Mesenchymal stem cell (in vitro differentiated cells and primary cell): ENCODE measurements at regions not wholly inside any gene's neighbourhood (a gene's known extent, or its start where the extent isn't known, plus 50 kb on each side); places are given as distances from the start of the nearest gene placed in this dataset.

ENCODE experiments used
- DNase-seq: peaks from one replicate; pipeline ENCODE4 v3.0.0-alpha.2; 2013
- H2AFZ ChIP-seq: one replicate; pipeline ENCODE4 v1.6.1; 2013; ENCODE audit warnings: low read depth, mild to moderate bottlenecking, control low read depth, inconsistent platforms, low read length, moderate library complexity
- H2AK5ac ChIP-seq: 2 replicates; pipeline ENCODE4 v1.6.1; 2013; ENCODE audit warnings: low read length, moderate library complexity, mild to moderate bottlenecking, inconsistent platforms; ENCODE audit not compliant: severe bottlenecking
- H2BK120ac ChIP-seq: one replicate; pipeline ENCODE4 v1.6.1; 2013; ENCODE audit warnings: low read depth, mild to moderate bottlenecking, inconsistent platforms, low read length, moderate library complexity
- H2BK12ac ChIP-seq, 2 experiments: one replicate each; pipeline ENCODE4 v1.6.1; 2013; ENCODE audit warnings: inconsistent platforms in 2 of 2, low read length in 2 of 2, mild to moderate bottlenecking in 2 of 2, moderate library complexity in 2 of 2, control low read depth in 1 of 2
- H2BK15ac ChIP-seq: one replicate; pipeline ENCODE4 v1.6.1; 2013; ENCODE audit warnings: mild to moderate bottlenecking, low read depth, inconsistent platforms; ENCODE audit not compliant: poor library complexity, severe bottlenecking
- H2BK5ac ChIP-seq: 2 replicates; pipeline ENCODE4 v1.6.1; 2013; ENCODE audit warnings: low read depth, mild to moderate bottlenecking, low read length, control low read depth, inconsistent platforms; ENCODE audit not compliant: poor library complexity, severe bottlenecking
- H3K14ac ChIP-seq, 2 experiments: one replicate each; pipeline ENCODE4 v1.6.1; 2013; ENCODE audit warnings: inconsistent platforms in 2 of 2, low read length in 2 of 2, control low read depth in 1 of 2, mild to moderate bottlenecking in 1 of 2, moderate library complexity in 1 of 2
- H3K18ac ChIP-seq, 2 experiments: one replicate each; pipeline ENCODE4 v1.6.1; 2013; ENCODE audit warnings: inconsistent platforms in 2 of 2, low read length in 2 of 2, control low read depth in 1 of 2, low read depth in 1 of 2, mild to moderate bottlenecking in 1 of 2
- H3K23ac ChIP-seq, 2 experiments: one replicate each; pipeline ENCODE4 v1.6.1; 2013; ENCODE audit warnings: inconsistent platforms in 2 of 2, low read length in 2 of 2, mild to moderate bottlenecking in 2 of 2, moderate library complexity in 2 of 2, control low read depth in 1 of 2
- H3K27ac ChIP-seq: 2 replicates; pipeline ENCODE4 v1.5.1; 2013; ENCODE audit warnings: mild to moderate bottlenecking, moderate library complexity, low read length, control low read depth, inconsistent platforms; ENCODE audit not compliant: poor library complexity, severe bottlenecking
- H3K27me3 ChIP-seq, 2 experiments: 2 replicates each; pipeline versions ENCODE4 v1.6.1 to v1.7.0; 2013; ENCODE audit warnings: low read length in 2 of 2, mild to moderate bottlenecking in 2 of 2, moderate library complexity in 2 of 2, control low read depth in 1 of 2, inconsistent platforms in 1 of 2; ENCODE audit not compliant: control insufficient read depth in 1 of 2, insufficient read depth in 1 of 2
- H3K36me3 ChIP-seq, 2 experiments: 2 replicates each; pipeline versions ENCODE4 v1.6.1 to v1.7.0; 2013; ENCODE audit warnings: low read length in 2 of 2, control low read depth in 1 of 2, inconsistent platforms in 1 of 2, low read depth in 1 of 2, mild to moderate bottlenecking in 1 of 2; ENCODE audit not compliant: insufficient read depth in 2 of 2, control insufficient read depth in 1 of 2
- H3K4ac ChIP-seq, 2 experiments: one replicate each; pipeline ENCODE4 v1.6.1; 2013; ENCODE audit warnings: inconsistent platforms in 2 of 2, low read length in 2 of 2, mild to moderate bottlenecking in 2 of 2, moderate library complexity in 2 of 2, control low read depth in 1 of 2, low read depth in 1 of 2
- H3K4me1 ChIP-seq: 2 replicates; pipeline ENCODE4 v1.6.1; 2013; ENCODE audit warnings: low read depth, low read length, control low read depth; ENCODE audit not compliant: control insufficient read depth, insufficient read depth
- H3K4me2 ChIP-seq: 2 replicates; pipeline ENCODE4 v1.6.1; 2013; ENCODE audit warnings: low read length, mild to moderate bottlenecking, inconsistent platforms; ENCODE audit not compliant: poor library complexity, severe bottlenecking
- H3K4me3 ChIP-seq, 2 experiments: 2 replicates each; pipeline versions ENCODE4 v1.5.1 to v1.7.0; 2013; ENCODE audit warnings: low read length in 2 of 2, mild to moderate bottlenecking in 2 of 2, control low read depth in 1 of 2, low read depth in 1 of 2; ENCODE audit not compliant: insufficient read depth in 1 of 2
- H3K79me1 ChIP-seq: replicated peaks from 2 replicates; pipeline ENCODE4 v1.6.1; 2013; ENCODE audit warnings: mild to moderate bottlenecking, control low read depth, low read length, inconsistent platforms; ENCODE audit not compliant: poor library complexity, severe bottlenecking
- H3K9ac ChIP-seq: 2 replicates; pipeline ENCODE4 v1.7.0; 2013; ENCODE audit warnings: mild to moderate bottlenecking, low read length, moderate library complexity
- H3K9me3 ChIP-seq: 2 replicates; pipeline ENCODE4 v1.7.0; 2013; ENCODE audit warnings: mild to moderate bottlenecking, low read length; ENCODE audit not compliant: control insufficient read depth
- H4K8ac ChIP-seq: one replicate; pipeline ENCODE4 v1.6.1; 2013; ENCODE audit warnings: inconsistent platforms, mild to moderate bottlenecking, low read length, moderate library complexity
- H4K91ac ChIP-seq: one replicate; pipeline ENCODE4 v1.6.1; 2013; ENCODE audit warnings: mild to moderate bottlenecking, low read length, inconsistent platforms
- WGBS: methylation state at CpG from one replicate; pipeline ENCODE4 v1.1.7; 2013; ENCODE audit warnings: mixed read lengths; 5-methylcytosine and 5-hydroxymethylcytosine counted together

DNA sequence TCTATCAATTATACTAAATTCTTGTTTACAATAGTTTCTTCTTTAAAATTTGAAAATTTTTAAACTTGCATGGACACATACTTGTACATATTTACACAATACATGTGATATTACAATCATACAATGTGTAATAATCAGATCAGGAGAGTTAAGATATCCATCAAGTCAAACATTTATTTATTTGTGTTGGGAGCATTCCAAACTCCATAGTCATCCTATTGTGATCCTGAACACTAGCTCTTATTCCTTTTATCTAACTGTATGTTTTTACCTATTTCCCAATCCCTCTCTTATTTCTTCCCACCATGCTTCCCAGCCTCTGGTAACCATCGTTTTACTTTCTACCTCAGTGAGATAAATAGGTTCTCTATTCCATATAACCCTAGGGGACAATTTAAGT, 1219.2 kb downstream of the ZPLD1 start:
- Histone ChIP-seq H3K9me3 (no peaks in the 10 kb centered on the region), H2BK15ac (no peak overlapping the region), H3K18ac (no peak overlapping the region), H3K14ac (no peak overlapping the region), H4K8ac (no peak overlapping the region), H3K4ac (no peak overlapping the region), H3K36me3 (no peaks in the 10 kb centered on the region), H2BK5ac (no peak overlapping the region), H3K9ac (no peak overlapping the region), H2AK5ac (no peak overlapping the region), H3K27me3 (no peaks in the 10 kb centered on the region), H3K79me1 (no peaks in the 10 kb centered on the region), H3K4me1 (no peaks in the 10 kb centered on the region), H2BK120ac (no peak overlapping the region), H2BK12ac (no peak overlapping the region), H2AFZ (no peak overlapping the region), H3K23ac (no peak overlapping the region), H4K91ac (no peak overlapping the region), H3K4me3 (no peak overlapping the region), H3K27ac (no peak overlapping the region), H3K4me2 (no peak overlapping the region)
- 100% methylated on average over 1 of the region's 1 CpG for WGBS
- DNase-seq, result no peak

DNA sequence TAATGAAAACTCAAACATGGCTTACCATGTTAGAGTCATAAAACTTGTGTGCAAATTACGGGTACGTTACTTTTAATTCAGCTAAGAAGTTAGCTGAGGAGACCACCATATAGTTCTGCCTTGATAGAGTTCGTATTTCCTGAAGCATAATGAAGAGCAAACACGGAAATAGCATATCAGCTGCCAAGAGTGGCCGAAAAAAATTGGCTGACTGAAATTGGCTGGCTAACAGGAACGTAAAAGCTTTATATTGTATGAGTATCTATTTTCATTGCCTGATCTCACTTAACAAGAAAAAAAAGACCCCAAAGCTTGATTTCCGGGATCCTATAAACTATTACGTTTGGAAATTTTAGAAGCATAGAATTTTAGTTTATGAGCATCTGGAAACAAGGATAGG, 1222.9 kb downstream of the ZPLD1 start:
- WGBS, result 93% methylated on average over 6 of the region's 8 CpGs

DNA sequence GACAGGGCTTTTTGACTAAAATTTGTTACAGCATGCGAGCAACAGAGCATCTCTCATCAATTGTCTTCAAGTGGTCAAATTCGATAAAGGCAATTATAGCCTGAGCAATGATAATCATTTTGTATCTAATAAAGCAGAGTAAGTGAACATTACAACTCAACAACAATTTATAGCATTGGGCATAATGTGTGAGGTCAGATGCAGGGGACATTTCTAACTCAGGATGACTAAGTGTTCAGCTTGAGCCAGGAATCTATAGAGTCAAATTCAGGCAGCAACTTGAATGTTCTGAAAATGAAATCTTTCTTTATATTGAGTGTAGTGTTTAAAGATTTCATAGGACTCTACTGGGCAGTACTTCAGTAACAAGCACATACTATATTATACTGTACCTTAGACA, 1226.0 kb downstream of the ZPLD1 start:
- Histone ChIP-seq H2BK120ac (no peak overlapping the region), H3K4me3 (no peak overlapping the region), H3K9me3 (peaks cover 4% of the 10 kb centered on the region), H3K27me3 (no peaks in the 10 kb centered on the region), H3K36me3 (no peaks in the 10 kb centered on the region), H3K14ac (no peak overlapping the region), H4K91ac (no peak overlapping the region), H2BK12ac (no peak overlapping the region), H2BK15ac (no peak overlapping the region), H3K4me2 (no peak overlapping the region), H3K79me1 (no peaks in the 10 kb centered on the region), H3K27ac (no peak overlapping the region), H3K18ac (no peak overlapping the region), H3K9ac (no peak overlapping the region), H3K4ac (no peak overlapping the region), H4K8ac (no peak overlapping the region), H3K23ac (no peak overlapping the region), H3K4me1 (no peaks in the 10 kb centered on the region), H2AK5ac (no peak overlapping the region), H2BK5ac (no peak overlapping the region), H2AFZ (no peak overlapping the region)
- no peak for DNase-seq
- 100% methylated on average over 1 of the region's 2 CpGs for WGBS

More for the DNA sequence above, 1222.9 kb downstream of the ZPLD1 start:
- H4K91ac ChIP-seq, result no peak overlapping the region
- no peak overlapping the region for H3K18ac ChIP-seq
- H3K4me3 ChIP-seq, result no peak overlapping the region
- no peak overlapping the region for H2BK120ac ChIP-seq
- no peak overlapping the region for H3K23ac ChIP-seq
- H2BK12ac ChIP-seq, result no peak overlapping the region
- H3K9ac ChIP-seq, result no peak overlapping the region
- H3K9me3 ChIP-seq, result peaks cover 4% of the 10 kb centered on the region
- H3K4me2 ChIP-seq, result no peak overlapping the region
- no peaks in the 10 kb centered on the region for H3K27me3 ChIP-seq
- no peak overlapping the region for H3K14ac ChIP-seq
- no peaks in the 10 kb centered on the region for H3K4me1 ChIP-seq
- no peak overlapping the region for H3K27ac ChIP-seq
- no peak overlapping the region for H3K4ac ChIP-seq
- no peak overlapping the region for H2BK5ac ChIP-seq
- H2BK15ac ChIP-seq, result no peak overlapping the region
- DNase-seq, result no peak
- H2AK5ac ChIP-seq, result no peak overlapping the region
- H3K79me1 ChIP-seq, result no peaks in the 10 kb centered on the region
- no peak overlapping the region for H2AFZ ChIP-seq
- H3K36me3 ChIP-seq, result no peaks in the 10 kb centered on the region
- H4K8ac ChIP-seq, result no peak overlapping the region

DNA sequence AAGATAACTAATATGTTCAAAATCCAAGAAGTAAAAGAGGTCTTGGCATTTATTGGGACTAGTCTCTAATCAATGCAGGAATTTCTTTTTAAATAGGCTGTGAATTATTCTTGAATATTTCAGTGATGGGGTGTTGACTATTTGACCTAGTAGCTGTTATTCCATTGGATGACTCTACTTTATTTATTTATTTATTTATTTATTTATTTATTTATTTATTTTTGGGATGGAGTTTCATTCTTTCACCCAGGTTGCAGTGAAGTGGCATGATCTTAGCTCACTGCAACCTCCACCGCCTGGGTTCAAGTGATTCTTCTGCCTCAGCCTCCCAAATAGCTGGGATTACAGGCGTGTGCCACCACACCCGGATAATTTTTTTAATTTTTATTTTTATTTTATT, 1227.8 kb downstream of the ZPLD1 start:
- Histone ChIP-seq H3K4me2 (no peak overlapping the region), H3K36me3 (no peaks in the 10 kb centered on the region), H2AK5ac (no peak overlapping the region), H3K4ac (no peak overlapping the region), H2BK15ac (no peak overlapping the region), H2BK12ac (no peak overlapping the region), H2AFZ (no peak overlapping the region), H3K9me3 (peaks cover 4% of the 10 kb centered on the region), H3K9ac (no peak overlapping the region), H3K79me1 (no peaks in the 10 kb centered on the region), H3K14ac (no peak overlapping the region), H2BK120ac (no peak overlapping the region), H3K27me3 (no peaks in the 10 kb centered on the region), H3K18ac (no peak overlapping the region), H3K23ac (no peak overlapping the region), H4K91ac (no peak overlapping the region), H4K8ac (no peak overlapping the region), H3K4me3 (no peak overlapping the region), H3K4me1 (no peaks in the 10 kb centered on the region), H2BK5ac (no peak overlapping the region), H3K27ac (no peak overlapping the region)
- no peak for DNase-seq
- WGBS, result 100% methylated on average over 1 of the region's 3 CpGs
